ENCODE measurements at regions not wholly inside any gene's neighbourhood (a gene's known extent, or its start where the extent isn't known, plus 50 kb on each side); places are given as distances from the start of the nearest gene placed in this dataset.
"Not testable (repeated sequence)": the region's sequence is repeated elsewhere in the genome, so short reads cannot be mapped to it uniquely, and the experiment has no call there.

GRCh38 chr6:112688487-112689165 lies 341.5 kb downstream of the RFPL4B start:
- ATAC-seq: not testable (repeated sequence)

GRCh38 chr6:112689183-112689858 lies 342.2 kb downstream of the RFPL4B start:
- H3K4me3 ChIP-seq; POLR2A ChIA-PET; H3K4me2 ChIP-seq; CTCF ChIA-PET; H3K9me3 ChIP-seq; DNase-seq (ENCODE audit: low read depth in 1 of 2, low spot score in 1 of 2); FAIRE-seq; H3K27ac ChIP-seq; ATAC-seq: not testable (repeated sequence)
- peaks cover 26% of the 10 kb centered on the region for H3K4me1 ChIP-seq
- 97% methylated on average over 28 of the region's 56 CpGs for WGBS (ENCODE audit: missing lambda C conversion rate)

More at GRCh38 chr6:112688487-112689165, 341.5 kb downstream of the RFPL4B start:
- H3K9me3 ChIP-seq; DNase-seq (ENCODE audit: low read depth in 1 of 2, low spot score in 1 of 2); POLR2A ChIA-PET; H3K4me2 ChIP-seq; H3K4me3 ChIP-seq; CTCF ChIA-PET; FAIRE-seq; H3K27ac ChIP-seq: not testable (repeated sequence)
- 90% methylated on average over 16 of the region's 24 CpGs for WGBS (ENCODE audit: missing lambda C conversion rate)
- H3K4me1 ChIP-seq: peaks cover 33% of the 10 kb centered on the region

- POLR2A ChIA-PET: no interaction called here
- DNase-seq (ENCODE audit: low read depth in 1 of 2, low spot score in 1 of 2): peak in 1 of 2 experiments; percentile 16
- FAIRE-seq: no peak
- WGBS (ENCODE audit: missing lambda C conversion rate): 18% methylated on average over 6 of the region's 6 CpGs
- no peak for TF ChIP-seq SREBF2 (IDR thresholded peaks at IDR 0.05)
- TF ChIP-seq RARB (CRISPR knock-in tag; IDR thresholded peaks at IDR 0.05): no peak
- TF ChIP-seq SMC3 (IDR thresholded peaks at IDR 0.05): no peak
- TF ChIP-seq PBX3 (IDR thresholded peaks at IDR 0.05): no peak
- TF ChIP-seq ZNF302 (CRISPR knock-in tag; IDR thresholded peaks at IDR 0.05): no peak
- TF ChIP-seq RFX5 (IDR thresholded peaks at IDR 0.05): no peak
- no peak for TF ChIP-seq NPAS2 (CRISPR knock-in tag; IDR thresholded peaks at IDR 0.05; ENCODE audit: borderline replicate concordance)
- no peak for TF ChIP-seq ZC3H11A (IDR thresholded peaks at IDR 0.05)
- TF ChIP-seq EHMT2 (IDR thresholded peaks at IDR 0.05; ENCODE audit: low read depth): no peak
- TF ChIP-seq, protein P1, sequence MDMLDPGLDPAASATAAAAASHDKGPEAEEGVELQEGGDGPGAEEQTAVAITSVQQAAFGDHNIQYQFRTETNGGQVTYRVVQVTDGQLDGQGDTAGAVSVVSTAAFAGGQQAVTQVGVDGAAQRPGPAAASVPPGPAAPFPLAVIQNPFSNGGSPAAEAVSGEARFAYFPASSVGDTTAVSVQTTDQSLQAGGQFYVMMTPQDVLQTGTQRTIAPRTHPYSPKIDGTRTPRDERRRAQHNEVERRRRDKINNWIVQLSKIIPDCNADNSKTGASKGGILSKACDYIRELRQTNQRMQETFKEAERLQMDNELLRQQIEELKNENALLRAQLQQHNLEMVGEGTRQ (IDR thresholded peaks at IDR 0.05): no peak
- TF ChIP-seq JUN (IDR thresholded peaks at IDR 0.05): no peak
- TF ChIP-seq CEBPB (IDR thresholded peaks at IDR 0.05): no peak
- no peak for TF ChIP-seq POLR2AphosphoS2 (conservative IDR thresholded peaks at IDR 0.05; ENCODE audit: low read length)
- TF ChIP-seq FOSL2 (IDR thresholded peaks at IDR 0.05): no peak
- no peak for TF ChIP-seq FOSL2 (CRISPR knock-in tag; IDR thresholded peaks at IDR 0.05)
- no peak for TF ChIP-seq KDM5A (IDR thresholded peaks at IDR 0.05)
- TF ChIP-seq ATOH8 (CRISPR knock-in tag; IDR thresholded peaks at IDR 0.05; ENCODE audit: low read depth): no peak
- TF ChIP-seq EHF (CRISPR knock-in tag; IDR thresholded peaks at IDR 0.05): no peak
- TF ChIP-seq CBX8 (IDR thresholded peaks at IDR 0.05): no peak
- Histone ChIP-seq H3K27ac (peak overlapping the region; percentile 41 to 65; a peak in 4 of 6 replicates), H3K9me3 (no peaks in the 10 kb centered on the region), H3K4me2 (peak overlapping the region; percentile 85), H3K4me1 (peaks cover 23% of the 10 kb centered on the region), H3K4me3 (no peak overlapping the region)
- peak in 1 of 2 experiments; percentile 53; a peak in 3 of 6 replicates for ATAC-seq
- CTCF ChIA-PET: no interaction called here
Observed at GRCh38 chr6:112690497-112691202, 343.5 kb downstream of the RFPL4B start.

Measured in A549 (cell line).